H9 (cell line): ENCODE measurements at regions not wholly inside any gene's neighbourhood (a gene's known extent, or its start where the extent isn't known, plus 50 kb on each side); places are given as distances from the start of the nearest gene placed in this dataset.

Source experiments
- DNase-seq: peaks from one replicate; pipeline ENCODE4 v3.0.0-alpha.2; 2017
- H2AFZ ChIP-seq: one replicate; pipeline ENCODE4 v1.6.1; 2013; ENCODE audit warnings: mild to moderate bottlenecking, low read length, control low read depth, moderate library complexity
- H2AK5ac ChIP-seq: 2 replicates; pipeline ENCODE4 v1.6.1; 2013; ENCODE audit warnings: low read length, control low read depth, mixed read lengths; ENCODE audit not compliant: insufficient read length
- H2BK120ac ChIP-seq: one replicate; pipeline ENCODE4 v1.6.1; 2013; ENCODE audit warnings: low read depth, mild to moderate bottlenecking, low read length, control low read depth, inconsistent platforms; ENCODE audit not compliant: poor library complexity, severe bottlenecking
- H2BK12ac ChIP-seq: 2 replicates; pipeline ENCODE4 v1.6.1; 2013; ENCODE audit warnings: low read length, control low read depth, mixed read lengths, low read depth; ENCODE audit not compliant: insufficient read length
- H2BK15ac ChIP-seq: 2 replicates; pipeline ENCODE4 v1.6.1; 2013; ENCODE audit warnings: low read depth, low read length, control low read depth
- H2BK20ac ChIP-seq: one replicate; pipeline ENCODE4 v1.6.1; 2013; ENCODE audit warnings: low read depth, mild to moderate bottlenecking, low read length, control low read depth, inconsistent platforms; ENCODE audit not compliant: poor library complexity, severe bottlenecking
- H2BK5ac ChIP-seq: 2 replicates; pipeline ENCODE4 v1.6.1; 2013; ENCODE audit warnings: low read length, control low read depth, mixed read lengths; ENCODE audit not compliant: insufficient read length
- H3K14ac ChIP-seq: 2 replicates; pipeline ENCODE4 v1.6.1; 2013; ENCODE audit warnings: low read length, control low read depth; ENCODE audit not compliant: insufficient read depth
- H3K18ac ChIP-seq: 2 replicates; pipeline ENCODE4 v1.6.1; 2013; ENCODE audit warnings: low read depth, mild to moderate bottlenecking, mixed read lengths, low read length, control low read depth; ENCODE audit not compliant: insufficient read length
- H3K23ac ChIP-seq: 2 replicates; pipeline ENCODE4 v1.6.1; 2013; ENCODE audit warnings: low read length, control low read depth, mixed read lengths, low read depth; ENCODE audit not compliant: insufficient read length
- H3K23me2 ChIP-seq: 2 replicates; pipeline ENCODE4 v1.6.1; 2013; ENCODE audit warnings: low read depth, mild to moderate bottlenecking, mixed read lengths, low read length, control low read depth; ENCODE audit not compliant: insufficient read length, poor library complexity, severe bottlenecking
- H3K27ac ChIP-seq: 2 replicates; pipeline ENCODE4 v1.5.1; 2013; ENCODE audit warnings: low read length, control low read depth, mixed read lengths, low read depth; ENCODE audit not compliant: insufficient read length
- H3K27me3 ChIP-seq: 2 replicates; pipeline ENCODE4 v1.6.1; 2013; ENCODE audit warnings: low read length, control low read depth, inconsistent platforms; ENCODE audit not compliant: insufficient read depth
- H3K4ac ChIP-seq: 2 replicates; pipeline ENCODE4 v1.6.1; 2013; ENCODE audit warnings: low read depth, mild to moderate bottlenecking, control low read depth, inconsistent platforms, low read length, moderate library complexity
- H3K4me1 ChIP-seq: 2 replicates; pipeline ENCODE4 v1.6.1; 2013; ENCODE audit warnings: low read length, control low read depth, inconsistent platforms; ENCODE audit not compliant: insufficient read depth
- H3K4me2 ChIP-seq: 2 replicates; pipeline ENCODE4 v1.6.1; 2013; ENCODE audit warnings: low read length, control low read depth, mixed read lengths; ENCODE audit not compliant: insufficient read length, insufficient read depth
- H3K56ac ChIP-seq: 2 replicates; pipeline ENCODE4 v1.6.1; 2013; ENCODE audit warnings: low read depth, mild to moderate bottlenecking, mixed read lengths, low read length, control low read depth; ENCODE audit not compliant: insufficient read length
- H3K79me1 ChIP-seq: 2 replicates; pipeline ENCODE4 v1.6.1; 2013; ENCODE audit warnings: low read depth, mild to moderate bottlenecking, moderate library complexity, low read length, control low read depth, inconsistent platforms; ENCODE audit not compliant: insufficient read depth, poor library complexity, severe bottlenecking
- H3K79me2 ChIP-seq: 2 replicates; pipeline ENCODE4 v1.6.1; 2013; ENCODE audit warnings: low read length, control low read depth, inconsistent platforms; ENCODE audit not compliant: insufficient read depth
- H3K9ac ChIP-seq: 2 replicates; pipeline ENCODE4 v1.6.1; 2013; ENCODE audit warnings: low read length, control low read depth, mixed read lengths; ENCODE audit not compliant: insufficient read length; ENCODE audit errors: extremely low read depth
- H3K9me3 ChIP-seq: one replicate; pipeline ENCODE4 v1.6.1; 2013; ENCODE audit warnings: low read depth, low read length, inconsistent platforms; ENCODE audit not compliant: control insufficient read depth
- H3T11ph ChIP-seq: one replicate; pipeline ENCODE4 v1.6.1; 2013; ENCODE audit warnings: mild to moderate bottlenecking, low read length, control low read depth, inconsistent platforms
- H4K20me1 ChIP-seq: one replicate; pipeline ENCODE4 v1.6.1; 2013; ENCODE audit not compliant: control insufficient read depth, insufficient read length, insufficient read depth
- H4K5ac ChIP-seq: 2 replicates; pipeline ENCODE4 v1.6.1; 2013; ENCODE audit warnings: low read depth, mild to moderate bottlenecking, mixed read lengths, low read length, control low read depth; ENCODE audit not compliant: insufficient read length
- H4K8ac ChIP-seq: replicated peaks from 2 replicates; pipeline ENCODE4 v1.6.1; 2013; ENCODE audit warnings: low read length, control low read depth, mixed read lengths, low read depth; ENCODE audit not compliant: insufficient read length
- H4K91ac ChIP-seq: 2 replicates; pipeline ENCODE4 v1.6.1; 2013; ENCODE audit warnings: low read depth, mild to moderate bottlenecking, moderate library complexity, mixed read lengths, low read length, control low read depth; ENCODE audit not compliant: insufficient read length
- H3K27ac Mint-ChIP-seq, 3 experiments: 2 replicates in 2 of 3; 3 replicates in 1 of 3; pipeline ENCODE4 v1.8.0; 2020 to 2021; ENCODE audit warnings: mixed read lengths in 3 of 3, mild to moderate bottlenecking in 1 of 3, moderate library complexity in 1 of 3
- H3K27me3 Mint-ChIP-seq: 2 replicates; pipeline ENCODE4 v1.8.0; 2021; ENCODE audit warnings: low read depth, mild to moderate bottlenecking, moderate library complexity, mixed read lengths
- H3K36me3 Mint-ChIP-seq, 3 experiments: 2 replicates in 2 of 3; 3 replicates in 1 of 3; pipeline ENCODE4 v1.8.0; 2020 to 2021; ENCODE audit warnings: low read depth in 3 of 3, mixed read lengths in 3 of 3; ENCODE audit not compliant: insufficient read depth in 1 of 3
- H3K4me1 Mint-ChIP-seq, 2 experiments: 2 replicates each; pipeline ENCODE4 v1.8.0; 2020; ENCODE audit warnings: mixed read lengths in 2 of 2
- H3K4me3 Mint-ChIP-seq, 2 experiments: 2 replicates in 1 of 2; 3 replicates in 1 of 2; pipeline ENCODE4 v1.8.0; 2020 to 2021; ENCODE audit warnings: mild to moderate bottlenecking in 2 of 2, mixed read lengths in 2 of 2, moderate library complexity in 1 of 2
- H3K9me3 Mint-ChIP-seq, 2 experiments: 2 replicates in 1 of 2; 3 replicates in 1 of 2; pipeline ENCODE4 v1.8.0; 2020; ENCODE audit warnings: mild to moderate bottlenecking in 2 of 2, mixed read lengths in 2 of 2, moderate library complexity in 1 of 2
- CTCF ChIP-seq: fragments of 200-600 bp; sonication (generic); conservative IDR thresholded peaks from 3 replicates; pipeline ENCODE4 v1.8.0; 2021; ENCODE audit warnings: antibody characterized with exemption, mild to moderate bottlenecking
- WGBS: extraction: QIAGEN DNeasy Blood & Tissue Kit; methylation state at CpG from one replicate; pipeline ENCODE4 v1.1.7; 2013; ENCODE audit warnings: missing lambda C conversion rate, low lambda C conversion rate, mixed read lengths; ENCODE audit not compliant: insufficient read length; ENCODE audit errors: extremely low coverage; 5-methylcytosine and 5-hydroxymethylcytosine counted together

- H4K8ac ChIP-seq = no peak overlapping the region
- no peak overlapping the region for H2BK120ac ChIP-seq
- H3K23ac ChIP-seq = no peak overlapping the region
- Mint-ChIP-seq H3K4me3 (no peak overlapping the region), H3K9me3 (peaks cover 11% of the 10 kb centered on the region in 2 experiments), H3K27ac (no peak overlapping the region), H3K36me3 (peaks cover 0 to 14% (median 2%) of the 10 kb centered on the region in 3 experiments; a peak in 4 of 7 replicates), H3K4me1 (peaks cover 28 to 30% of the 10 kb centered on the region in 2 experiments), H3K27me3 (peaks cover 25% of the 10 kb centered on the region)
- no peak overlapping the region for H2BK5ac ChIP-seq
- H4K91ac ChIP-seq = no peak overlapping the region
- H3K4ac ChIP-seq = no peak overlapping the region
- no peaks in the 10 kb centered on the region for H3K79me2 ChIP-seq
- H3K18ac ChIP-seq = no peak overlapping the region
- H3K79me1 ChIP-seq = no peaks in the 10 kb centered on the region
- H2AK5ac ChIP-seq = no peak overlapping the region
- no peak overlapping the region for H4K5ac ChIP-seq
- H3K9me3 ChIP-seq = peaks cover 9% of the 10 kb centered on the region
- no peak overlapping the region for H2BK20ac ChIP-seq
- no peak overlapping the region for H2BK12ac ChIP-seq
- no peaks in the 10 kb centered on the region for H4K20me1 ChIP-seq
- no peaks in the 10 kb centered on the region for H3K23me2 ChIP-seq
- no peak overlapping the region for H3K14ac ChIP-seq
- peaks cover 6% of the 10 kb centered on the region; the same call in 1 of the 2 replicates for H3K4me1 ChIP-seq
- no CpG with 5 or more reads among the region's 2 CpGs for WGBS
- H3K9ac ChIP-seq = no peak overlapping the region
- no peak for DNase-seq
- H2BK15ac ChIP-seq = no peak overlapping the region
- H3K4me2 ChIP-seq = no peak overlapping the region
- no peak for TF ChIP-seq CTCF
- no peak overlapping the region for H3K56ac ChIP-seq
- H3K27ac ChIP-seq = no peak overlapping the region
- H3T11ph ChIP-seq = no peak overlapping the region
- H2AFZ ChIP-seq = no peak overlapping the region
- no peaks in the 10 kb centered on the region for H3K27me3 ChIP-seq
These were observed 188.2 kb upstream of the RMST start for GRCh38 chr12:97274386-97274785.
